ENCODE measurements at regions not wholly inside any gene's neighbourhood (a gene's known extent, or its start where the extent isn't known, plus 50 kb on each side); places are given as distances from the start of the nearest gene placed in this dataset.

DNA sequence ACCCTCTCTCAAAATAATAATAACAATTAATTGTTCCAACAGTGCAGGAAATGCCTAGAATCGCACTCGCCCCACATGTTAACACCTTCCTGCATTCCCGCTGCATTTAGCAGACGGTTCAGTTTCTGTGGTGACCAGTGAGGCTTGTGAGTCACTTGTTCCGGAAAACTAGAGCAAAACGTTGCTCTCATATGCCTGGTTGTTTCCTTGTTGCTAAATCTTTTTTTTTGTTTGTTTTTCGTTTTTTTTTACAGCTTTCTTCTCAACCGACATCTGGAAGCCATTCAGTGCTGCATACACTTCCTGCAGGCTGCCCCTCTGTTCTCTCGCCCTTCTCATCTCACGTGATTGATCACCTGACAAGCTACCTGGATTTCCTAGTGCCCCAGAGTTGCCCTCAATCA lies 56.9 kb upstream of the TMPRSS2 start:
- FAIRE-seq (no peak), DNase-seq (ENCODE audit: insufficient read length, low spot score) (no peak)
- TF ChIP-seq, protein P1, sequence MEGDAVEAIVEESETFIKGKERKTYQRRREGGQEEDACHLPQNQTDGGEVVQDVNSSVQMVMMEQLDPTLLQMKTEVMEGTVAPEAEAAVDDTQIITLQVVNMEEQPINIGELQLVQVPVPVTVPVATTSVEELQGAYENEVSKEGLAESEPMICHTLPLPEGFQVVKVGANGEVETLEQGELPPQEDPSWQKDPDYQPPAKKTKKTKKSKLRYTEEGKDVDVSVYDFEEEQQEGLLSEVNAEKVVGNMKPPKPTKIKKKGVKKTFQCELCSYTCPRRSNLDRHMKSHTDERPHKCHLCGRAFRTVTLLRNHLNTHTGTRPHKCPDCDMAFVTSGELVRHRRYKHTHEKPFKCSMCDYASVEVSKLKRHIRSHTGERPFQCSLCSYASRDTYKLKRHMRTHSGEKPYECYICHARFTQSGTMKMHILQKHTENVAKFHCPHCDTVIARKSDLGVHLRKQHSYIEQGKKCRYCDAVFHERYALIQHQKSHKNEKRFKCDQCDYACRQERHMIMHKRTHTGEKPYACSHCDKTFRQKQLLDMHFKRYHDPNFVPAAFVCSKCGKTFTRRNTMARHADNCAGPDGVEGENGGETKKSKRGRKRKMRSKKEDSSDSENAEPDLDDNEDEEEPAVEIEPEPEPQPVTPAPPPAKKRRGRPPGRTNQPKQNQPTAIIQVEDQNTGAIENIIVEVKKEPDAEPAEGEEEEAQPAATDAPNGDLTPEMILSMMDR (IDR thresholded peaks at IDR 0.05; ENCODE audit: insufficient read depth, missing control alignments): no peak

DNA sequence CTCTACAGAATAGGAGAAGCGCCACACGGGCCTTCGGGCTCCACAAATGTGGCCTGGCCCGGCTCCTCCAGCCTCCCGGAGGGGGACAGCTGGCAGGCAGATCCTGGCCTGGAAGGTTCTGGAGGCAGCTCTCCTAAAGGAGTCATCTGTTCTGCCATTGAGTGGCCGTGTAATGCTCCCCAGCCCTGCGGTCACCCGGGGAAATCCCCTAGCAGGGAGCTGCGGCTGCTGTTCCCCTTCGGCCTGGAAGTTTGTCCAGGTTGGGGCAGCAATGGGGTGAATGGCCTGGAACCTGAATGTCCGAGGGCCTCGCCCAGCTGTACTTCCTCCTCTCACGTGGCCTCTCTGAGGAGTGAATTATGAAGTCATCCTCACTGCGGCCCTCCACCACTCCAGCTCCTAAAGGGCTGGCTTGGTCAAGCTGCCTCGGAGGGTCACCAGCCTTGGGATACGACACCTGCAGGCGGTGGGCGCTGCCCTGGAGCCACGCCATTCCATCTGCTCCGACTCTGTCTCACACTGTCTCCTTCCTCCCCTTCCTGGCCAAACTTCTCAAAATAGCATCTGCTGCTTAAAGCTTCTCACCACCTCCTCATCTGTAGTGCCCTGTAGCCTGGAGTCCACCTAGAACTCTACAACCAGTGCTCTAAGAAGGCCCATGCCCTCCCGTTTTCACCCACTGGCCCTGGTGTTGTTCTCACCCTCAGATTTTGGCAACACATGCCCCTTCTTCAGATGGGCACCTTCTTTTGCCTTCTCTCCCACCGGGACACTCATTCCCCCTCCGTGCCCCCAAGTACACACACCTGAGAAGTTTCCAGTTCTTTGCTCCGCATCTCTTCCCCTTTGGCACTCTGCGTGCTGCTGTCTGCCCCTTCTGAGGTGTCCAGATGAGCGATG lies 54.4 kb upstream of the TMPRSS2 start:
- DNase-seq (ENCODE audit: insufficient read length, low spot score) (no peak), FAIRE-seq (no peak)
- TF ChIP-seq, protein P1 (IDR thresholded peaks at IDR 0.05; ENCODE audit: insufficient read depth, missing control alignments): no peak

DNA sequence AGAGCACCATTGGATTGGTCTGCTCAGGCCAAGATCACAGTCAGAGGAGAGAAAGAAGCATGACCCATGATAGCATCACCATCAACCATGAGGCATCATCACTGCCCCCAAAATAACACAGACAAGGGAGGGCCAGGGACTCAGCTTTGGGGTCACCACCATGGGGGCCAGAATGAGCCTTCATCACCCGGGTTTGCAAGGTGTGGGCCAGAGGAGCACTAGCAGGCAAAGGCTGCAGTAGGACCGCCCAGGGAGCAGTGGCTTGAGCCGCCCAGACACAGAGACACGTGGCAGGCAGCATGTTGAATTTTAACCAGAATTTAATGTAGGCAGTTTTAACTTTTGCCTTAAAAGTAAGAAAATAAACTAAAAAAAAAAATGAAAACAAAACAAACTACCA lies 53.7 kb upstream of the TMPRSS2 start:
- FAIRE-seq (no peak), DNase-seq (ENCODE audit: insufficient read length, low spot score) (no peak)
- TF ChIP-seq, protein P1 (IDR thresholded peaks at IDR 0.05; ENCODE audit: insufficient read depth, missing control alignments): no peak

DNA sequence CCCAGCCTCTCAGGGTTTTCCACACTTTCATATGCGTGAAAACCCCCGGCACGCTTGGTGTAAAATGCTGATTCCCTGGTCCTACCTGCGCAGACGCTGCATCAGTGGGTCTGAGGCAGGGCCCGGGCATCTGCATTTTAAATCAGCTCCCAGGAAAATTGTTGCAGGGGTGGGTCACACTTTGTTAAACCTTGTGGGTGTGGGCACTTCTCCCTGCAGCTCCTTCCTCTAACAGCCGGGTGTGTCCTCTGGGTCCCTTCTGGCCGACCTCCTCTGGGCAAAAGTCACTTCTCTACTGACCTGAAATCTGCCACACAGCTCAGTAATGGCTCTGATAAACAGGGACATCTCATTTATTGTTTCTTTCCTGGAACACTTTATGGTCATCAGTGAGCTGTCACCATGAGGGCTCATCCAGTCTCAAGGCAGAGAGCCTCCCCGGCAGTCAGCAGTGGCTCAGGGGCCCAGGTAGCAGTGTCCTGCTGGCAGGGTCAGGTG lies 52.8 kb upstream of the TMPRSS2 start:
- TF ChIP-seq, protein P1 (IDR thresholded peaks at IDR 0.05; ENCODE audit: insufficient read depth, missing control alignments): no peak
- no peak for FAIRE-seq
- no peak for DNase-seq (ENCODE audit: insufficient read length, low spot score)

DNA sequence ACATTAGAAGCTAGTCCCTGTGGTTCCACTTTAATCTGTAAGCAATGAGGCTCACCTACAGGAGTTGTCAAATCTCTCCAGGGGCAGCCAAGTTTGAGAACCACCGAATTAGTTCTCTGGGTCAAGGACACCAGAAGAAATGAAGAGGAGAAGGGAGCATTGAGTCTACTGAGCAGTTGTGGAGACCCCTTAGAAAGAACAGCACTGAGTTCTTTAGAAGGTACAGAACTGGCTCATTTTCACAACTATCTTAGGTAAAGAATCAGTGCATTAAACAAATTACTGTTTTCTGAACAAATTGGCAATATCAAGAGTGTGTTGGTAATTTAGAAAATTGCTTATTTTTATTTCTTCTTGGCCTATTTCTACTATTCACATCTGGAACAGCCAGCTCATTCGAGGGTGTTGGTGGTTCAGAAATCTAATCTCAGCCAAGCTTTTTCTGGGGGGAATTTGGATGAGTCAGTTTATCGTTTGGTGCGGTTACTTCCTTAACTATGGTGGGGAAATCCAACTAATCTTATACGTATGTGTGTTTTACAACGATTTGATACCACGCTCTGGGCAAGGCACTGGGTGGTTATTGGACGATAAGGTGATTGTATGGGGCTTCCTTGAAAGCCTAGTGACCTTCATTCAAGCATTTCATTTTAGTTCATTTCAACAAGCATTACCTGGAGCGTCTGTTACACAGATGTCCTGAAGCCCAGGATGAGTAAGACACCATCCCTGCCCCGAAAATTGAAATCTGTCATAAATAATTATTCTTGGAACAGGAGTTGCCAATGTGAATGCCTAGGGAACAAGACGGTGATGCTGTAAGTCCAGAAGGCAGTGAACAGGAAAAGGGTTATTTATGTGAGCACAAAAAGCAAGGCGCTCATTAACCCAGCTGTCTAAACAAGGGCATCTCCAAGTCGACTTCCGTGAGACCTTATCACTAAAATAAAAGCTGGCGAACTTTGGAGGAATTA lies 52.0 kb upstream of the TMPRSS2 start:
- DNase-seq (ENCODE audit: insufficient read length, low spot score) (no peak), FAIRE-seq (no peak)
- TF ChIP-seq, protein P1 (IDR thresholded peaks at IDR 0.05; ENCODE audit: insufficient read depth, missing control alignments): no peak

DNA sequence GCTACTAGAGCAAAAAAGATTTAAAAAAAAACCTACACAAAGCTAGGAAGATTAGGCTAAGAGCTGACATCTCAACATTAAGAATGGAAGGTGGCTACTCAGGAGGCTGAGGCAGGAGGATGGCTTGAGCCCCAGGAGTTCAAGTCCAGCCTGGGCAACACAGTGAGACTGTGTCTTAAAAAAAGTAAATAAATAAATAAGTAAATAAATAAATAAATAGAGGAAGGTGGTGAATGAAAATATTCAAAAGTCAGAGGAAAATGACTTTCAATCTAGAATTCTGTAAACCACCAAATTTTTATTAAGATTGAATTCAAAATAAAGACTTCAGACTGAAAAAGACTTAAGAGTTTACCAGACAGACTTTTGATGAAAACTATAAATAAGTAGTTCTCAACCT lies 50.9 kb upstream of the TMPRSS2 start:
- TF ChIP-seq, protein P1 (IDR thresholded peaks at IDR 0.05; ENCODE audit: insufficient read depth, missing control alignments): no peak
- DNase-seq (ENCODE audit: insufficient read length, low spot score) (no peak), FAIRE-seq (no peak)

All from D721Med (cell line).